Neural progenitor cell (in vitro differentiated cells): ENCODE measurements at regions not wholly inside any gene's neighbourhood (a gene's known extent, or its start where the extent isn't known, plus 50 kb on each side); places are given as distances from the start of the nearest gene placed in this dataset.

Experiments used
- DNase-seq: peaks from one replicate; pipeline ENCODE4 v3.0.0-alpha.2; 2016; ENCODE audit warnings: low spot score
- H2AFZ ChIP-seq: fragments of 200-600 bp; sonication (generic); replicated peaks from 2 replicates; pipeline ENCODE4 v1.6.1; 2016; ENCODE audit warnings: antibody characterized with exemption
- H3F3A ChIP-seq: fragments of 200-600 bp; sonication (generic); 2 replicates; pipeline ENCODE4 v1.6.1; 2016; ENCODE audit warnings: antibody characterized with exemption, low read depth
- H3K27ac ChIP-seq: fragments of 200-600 bp; sonication (generic); 2 replicates; pipeline ENCODE4 v1.5.1; 2016; ENCODE audit warnings: mild to moderate bottlenecking
- H3K27me3 ChIP-seq: fragments of 200-600 bp; sonication (generic); 2 replicates; pipeline ENCODE4 v1.6.1; 2016; ENCODE audit warnings: mild to moderate bottlenecking, moderate library complexity
- H3K36me3 ChIP-seq: fragments of 200-600 bp; sonication (generic); 2 replicates; pipeline ENCODE4 v1.5.1; 2016
- H3K4me1 ChIP-seq: fragments of 200-600 bp; sonication (generic); 2 replicates; pipeline ENCODE4 v1.6.1; 2016; ENCODE audit warnings: mixed run types
- H3K4me2 ChIP-seq: fragments of 200-600 bp; sonication (generic); 2 replicates; pipeline ENCODE4 v1.6.1; 2016
- H3K4me3 ChIP-seq: fragments of 200-600 bp; sonication (generic); 2 replicates; pipeline ENCODE4 v1.5.1; 2016
- H3K79me2 ChIP-seq: fragments of 200-600 bp; sonication (generic); 2 replicates; pipeline ENCODE4 v1.6.1; 2016; ENCODE audit warnings: low read depth
- H3K9ac ChIP-seq: fragments of 200-600 bp; sonication (generic); 2 replicates; pipeline ENCODE4 v1.6.1; 2016
- H3K9me3 ChIP-seq: fragments of 200-600 bp; sonication (generic); 2 replicates; pipeline ENCODE4 v1.5.1; 2016; ENCODE audit warnings: low read depth
- H4K20me1 ChIP-seq: fragments of 200-600 bp; sonication (generic); 2 replicates; pipeline ENCODE4 v1.6.1; 2016; ENCODE audit warnings: low read depth
- H3K27ac Mint-ChIP-seq: 3 replicates; pipeline ENCODE4 v1.8.0; 2021; ENCODE audit warnings: mixed read lengths
- H3K27me3 Mint-ChIP-seq: 2 replicates; pipeline ENCODE4 v1.8.0; 2022; ENCODE audit warnings: low read depth, mild to moderate bottlenecking, inconsistent platforms, moderate library complexity, mixed read lengths; ENCODE audit not compliant: insufficient read depth
- H3K36me3 Mint-ChIP-seq: 3 replicates; pipeline ENCODE4 v1.8.0; 2021; ENCODE audit warnings: mixed read lengths
- H3K4me1 Mint-ChIP-seq: 3 replicates; pipeline ENCODE4 v1.8.0; 2021; ENCODE audit warnings: mixed read lengths
- H3K4me3 Mint-ChIP-seq: 3 replicates; pipeline ENCODE4 v1.8.0; 2021; ENCODE audit warnings: mild to moderate bottlenecking, moderate library complexity, mixed read lengths
- H3K9me3 Mint-ChIP-seq: 3 replicates; pipeline ENCODE4 v1.8.0; 2020; ENCODE audit warnings: mixed read lengths
- EZH2 ChIP-seq: fragments of 200-600 bp; sonication (generic); IDR thresholded peaks from 2 replicates; pipeline ENCODE4 v1.6.1; 2017; ENCODE audit warnings: antibody characterized with exemption, mild to moderate bottlenecking, moderate library complexity
- EZH2phosphoT487 ChIP-seq: fragments of 200-600 bp; sonication (generic); IDR thresholded peaks from 2 replicates; pipeline ENCODE4 v1.6.1; 2017; ENCODE audit warnings: antibody characterized with exemption
- TF ChIP-seq, protein P1 (sequence below): fragments of 200-600 bp; sonication (generic); IDR thresholded peaks from 2 replicates; pipeline ENCODE4 v1.5.1; 2017; ENCODE audit warnings: antibody characterized with exemption, mild to moderate bottlenecking

DNA sequence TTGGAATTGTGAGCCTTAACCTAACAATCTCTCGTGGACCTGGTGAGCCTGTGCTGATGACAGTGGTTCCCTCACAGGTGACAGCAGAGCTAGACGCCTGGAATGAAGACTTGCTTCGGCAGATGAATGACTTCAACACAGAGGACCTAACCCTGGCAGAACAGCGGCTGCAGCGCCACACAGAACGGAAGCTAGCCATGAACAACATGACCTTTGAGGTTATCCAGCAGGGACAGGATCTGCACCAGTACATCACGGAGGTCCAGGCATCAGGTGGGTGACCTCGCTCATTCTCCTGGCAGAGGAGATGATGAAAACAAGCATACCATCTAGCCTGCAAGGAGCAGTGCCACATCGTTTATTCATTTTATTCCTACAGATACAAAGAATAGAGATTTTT is 316.9 kb upstream of the UMPS start:
- Histone ChIP-seq H3K4me3 (no peak overlapping the region), H3F3A (no peaks in the 10 kb centered on the region), H3K9me3 (no peaks in the 10 kb centered on the region), H3K9ac (no peak overlapping the region), H3K4me1 (peaks cover 5% of the 10 kb centered on the region), H2AFZ (no peak overlapping the region), H3K27ac (no peak overlapping the region), H3K36me3 (no peaks in the 10 kb centered on the region), H3K4me2 (no peak overlapping the region), H4K20me1 (no peaks in the 10 kb centered on the region), H3K79me2 (no peaks in the 10 kb centered on the region), H3K27me3 (no peaks in the 10 kb centered on the region)
- H3K4me3 Mint-ChIP-seq: no peak overlapping the region
- DNase-seq: no peak
- H3K27me3 Mint-ChIP-seq: peaks cover 5% of the 10 kb centered on the region
- no peak for TF ChIP-seq EZH2
- no peak overlapping the region for H3K27ac Mint-ChIP-seq
- peaks cover 12% of the 10 kb centered on the region for H3K4me1 Mint-ChIP-seq
- H3K36me3 Mint-ChIP-seq: peaks cover 25% of the 10 kb centered on the region
- H3K9me3 Mint-ChIP-seq: no peaks in the 10 kb centered on the region

DNA sequence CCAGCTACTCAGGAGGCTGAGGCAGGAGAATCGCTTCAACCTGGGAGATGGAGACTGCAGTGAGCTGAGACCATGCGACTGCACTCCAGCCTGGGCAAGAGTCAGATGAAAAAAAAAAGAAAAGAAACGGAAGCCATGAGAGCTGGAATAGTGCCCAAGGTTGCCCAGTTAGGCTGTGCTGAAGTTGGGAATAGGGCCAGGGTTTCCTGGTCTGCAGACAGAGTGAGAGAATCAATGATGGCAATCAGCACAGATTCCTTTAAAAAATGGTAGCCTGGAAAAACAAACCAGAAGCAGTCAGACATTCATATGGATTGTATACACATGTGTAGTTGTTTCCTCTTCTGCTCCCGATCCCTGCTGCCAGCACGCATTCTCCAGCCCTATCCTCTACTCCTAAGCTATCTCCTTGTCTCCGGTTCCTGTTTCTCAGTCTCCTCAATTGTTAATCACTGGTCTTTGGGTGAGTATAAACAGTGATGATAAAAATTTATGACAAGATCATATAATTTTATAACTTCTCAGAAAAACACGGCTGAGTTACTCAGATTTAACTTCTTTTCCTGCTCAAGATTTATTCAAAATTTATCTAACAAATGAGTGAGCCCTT is 316.2 kb upstream of the UMPS start:
- peaks cover 5% of the 10 kb centered on the region for H3K27me3 Mint-ChIP-seq

GRCh38 chr3:124415446-124415960 is 314.7 kb upstream of the UMPS start:
- no peaks in the 10 kb centered on the region for H3K9me3 ChIP-seq

More for the DNA sequence above, 316.2 kb upstream of the UMPS start:
- Histone ChIP-seq H3F3A (no peaks in the 10 kb centered on the region), H3K9ac (no peak overlapping the region), H2AFZ (no peak overlapping the region), H3K9me3 (no peaks in the 10 kb centered on the region), H3K4me3 (no peak overlapping the region), H3K4me1 (peaks cover 5% of the 10 kb centered on the region), H3K27ac (no peak overlapping the region), H3K4me2 (no peak overlapping the region), H3K36me3 (no peaks in the 10 kb centered on the region), H3K27me3 (no peaks in the 10 kb centered on the region), H4K20me1 (no peaks in the 10 kb centered on the region), H3K79me2 (no peaks in the 10 kb centered on the region)
- H3K9me3 Mint-ChIP-seq: no peaks in the 10 kb centered on the region
- H3K27ac Mint-ChIP-seq: no peak overlapping the region
- peaks cover 25% of the 10 kb centered on the region for H3K36me3 Mint-ChIP-seq
- peaks cover 12% of the 10 kb centered on the region for H3K4me1 Mint-ChIP-seq
- no peak for DNase-seq
- H3K4me3 Mint-ChIP-seq: no peak overlapping the region
- TF ChIP-seq, protein P1, sequence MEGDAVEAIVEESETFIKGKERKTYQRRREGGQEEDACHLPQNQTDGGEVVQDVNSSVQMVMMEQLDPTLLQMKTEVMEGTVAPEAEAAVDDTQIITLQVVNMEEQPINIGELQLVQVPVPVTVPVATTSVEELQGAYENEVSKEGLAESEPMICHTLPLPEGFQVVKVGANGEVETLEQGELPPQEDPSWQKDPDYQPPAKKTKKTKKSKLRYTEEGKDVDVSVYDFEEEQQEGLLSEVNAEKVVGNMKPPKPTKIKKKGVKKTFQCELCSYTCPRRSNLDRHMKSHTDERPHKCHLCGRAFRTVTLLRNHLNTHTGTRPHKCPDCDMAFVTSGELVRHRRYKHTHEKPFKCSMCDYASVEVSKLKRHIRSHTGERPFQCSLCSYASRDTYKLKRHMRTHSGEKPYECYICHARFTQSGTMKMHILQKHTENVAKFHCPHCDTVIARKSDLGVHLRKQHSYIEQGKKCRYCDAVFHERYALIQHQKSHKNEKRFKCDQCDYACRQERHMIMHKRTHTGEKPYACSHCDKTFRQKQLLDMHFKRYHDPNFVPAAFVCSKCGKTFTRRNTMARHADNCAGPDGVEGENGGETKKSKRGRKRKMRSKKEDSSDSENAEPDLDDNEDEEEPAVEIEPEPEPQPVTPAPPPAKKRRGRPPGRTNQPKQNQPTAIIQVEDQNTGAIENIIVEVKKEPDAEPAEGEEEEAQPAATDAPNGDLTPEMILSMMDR: no peak
- TF ChIP-seq EZH2: no peak
- no peak for TF ChIP-seq EZH2phosphoT487

DNA sequence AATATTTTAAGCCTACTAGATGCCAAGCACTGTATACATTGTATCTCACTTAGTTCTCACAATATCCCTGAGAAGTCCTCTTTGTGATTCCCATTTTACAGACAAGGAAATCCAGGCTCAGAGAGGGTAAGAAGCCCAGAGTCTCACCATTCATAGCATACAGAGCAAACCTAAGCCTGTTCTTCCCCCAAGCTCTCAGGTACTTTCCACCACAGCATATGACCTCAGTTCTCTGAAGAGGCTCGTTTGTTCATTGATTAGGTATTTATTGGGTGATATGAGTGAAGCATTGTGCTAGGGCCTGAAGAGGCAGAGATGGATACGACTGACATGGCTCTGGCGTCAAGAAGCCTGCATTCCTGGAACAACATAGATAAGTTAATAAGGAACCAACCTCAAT is 310.9 kb upstream of the UMPS start:
- no peaks in the 10 kb centered on the region for H3K79me2 ChIP-seq
- no peaks in the 10 kb centered on the region for H4K20me1 ChIP-seq
- H3K9ac ChIP-seq: no peak overlapping the region
- no peaks in the 10 kb centered on the region for H3K36me3 ChIP-seq
- H2AFZ ChIP-seq: no peak overlapping the region
- no peak for TF ChIP-seq EZH2phosphoT487
- TF ChIP-seq, protein P1: no peak
- no peak for TF ChIP-seq EZH2
- H3K27me3 ChIP-seq: no peaks in the 10 kb centered on the region
- Mint-ChIP-seq H3K4me1 (peaks cover 3% of the 10 kb centered on the region), H3K9me3 (no peaks in the 10 kb centered on the region), H3K36me3 (peaks cover 15% of the 10 kb centered on the region), H3K4me3 (no peak overlapping the region), H3K27ac (no peak overlapping the region), H3K27me3 (peaks cover 5% of the 10 kb centered on the region)
- no peak overlapping the region for H3K27ac ChIP-seq
- no peaks in the 10 kb centered on the region for H3F3A ChIP-seq
- H3K4me3 ChIP-seq: no peak overlapping the region
- H3K4me1 ChIP-seq: peaks cover 5% of the 10 kb centered on the region
- H3K9me3 ChIP-seq: no peaks in the 10 kb centered on the region
- no peak overlapping the region for H3K4me2 ChIP-seq
- DNase-seq: no peak

More at GRCh38 chr3:124415446-124415960, 314.7 kb upstream of the UMPS start:
- Histone ChIP-seq H3K4me2 (no peak overlapping the region), H3F3A (no peaks in the 10 kb centered on the region), H3K27me3 (no peaks in the 10 kb centered on the region), H3K36me3 (no peaks in the 10 kb centered on the region), H3K9ac (no peak overlapping the region), H4K20me1 (no peaks in the 10 kb centered on the region), H3K4me1 (peaks cover 5% of the 10 kb centered on the region), H2AFZ (no peak overlapping the region), H3K79me2 (no peaks in the 10 kb centered on the region), H3K4me3 (no peak overlapping the region), H3K27ac (no peak overlapping the region)
- Mint-ChIP-seq H3K27ac (no peak overlapping the region), H3K9me3 (no peaks in the 10 kb centered on the region), H3K4me1 (peaks cover 3% of the 10 kb centered on the region), H3K36me3 (peaks cover 25% of the 10 kb centered on the region), H3K27me3 (peaks cover 5% of the 10 kb centered on the region), H3K4me3 (no peak overlapping the region)
- TF ChIP-seq EZH2phosphoT487 (no peak), EZH2 (no peak)
- TF ChIP-seq, protein P1: no peak
- no peak for DNase-seq
